GM12891 (cell line): ENCODE measurements at regions not wholly inside any gene's neighbourhood (a gene's known extent, or its start where the extent isn't known, plus 50 kb on each side); places are given as distances from the start of the nearest gene placed in this dataset.
"Not testable (repeated sequence)": the region's sequence is repeated elsewhere in the genome, so short reads cannot be mapped to it uniquely, and the experiment has no call there.

ENCODE experiments used
- DNase-seq: peaks from one replicate; pipeline ENCODE4 v3.0.0; 2011; ENCODE audit warnings: low spot score; ENCODE audit not compliant: insufficient read length
- FAIRE-seq: peaks from 2 replicates; lab custom pipeline; 2011; peaks lifted over from hg19 to GRCh38; lab: Jason Lieb, UNC
- PAX5 ChIP-seq: IDR thresholded peaks from 2 replicates; pipeline ENCODE4 v1.6.1; 2011; ENCODE audit warnings: low read length, moderate library complexity, mild to moderate bottlenecking; ENCODE audit not compliant: insufficient read depth, severe bottlenecking
- POLR2A ChIP-seq: IDR thresholded peaks from 2 replicates; pipeline ENCODE4 v1.6.1; 2011; ENCODE audit warnings: low read depth, low read length, control low read depth
- POLR2AphosphoS5 ChIP-seq: IDR thresholded peaks from 2 replicates; pipeline ENCODE4 v1.6.1; 2011; ENCODE audit warnings: low read depth, low read length, control low read depth
- POU2F2 ChIP-seq: IDR thresholded peaks from 2 replicates; pipeline ENCODE4 v1.6.1; 2011; ENCODE audit warnings: low read depth, mild to moderate bottlenecking, control low read depth, low read length, moderate library complexity
- SPI1 ChIP-seq: IDR thresholded peaks from 2 replicates; pipeline ENCODE4 v1.6.1; 2011; ENCODE audit warnings: low read depth, low read length, control low read depth
- TAF1 ChIP-seq: IDR thresholded peaks from 2 replicates; pipeline ENCODE4 v1.6.1; 2011; ENCODE audit warnings: low read depth, low read length, control low read depth

- TF ChIP-seq TAF1 = no peak
- no peak for TF ChIP-seq POLR2AphosphoS5
- no peak for TF ChIP-seq POU2F2
- no peak for TF ChIP-seq PAX5
- TF ChIP-seq SPI1 = no peak
- TF ChIP-seq POLR2A = no peak
- FAIRE-seq = no peak
- no peak for DNase-seq
These were observed 55.2 kb upstream of the TUSC1 start for GRCh38 chr9:25733336-25733982.

- not testable (repeated sequence) for DNase-seq, FAIRE-seq
These were observed 53.9 kb upstream of the TUSC1 start for GRCh38 chr9:25731895-25732794.
